GM12878 (cell line): ENCODE measurements at regions not wholly inside any gene's neighbourhood (a gene's known extent, or its start where the extent isn't known, plus 50 kb on each side); places are given as distances from the start of the nearest gene placed in this dataset.

Experiments used
- ATAC-seq: fragments of 200-7000 bp; cut with Tn5 transposase; 3 replicates; pipeline ENCODE4 v1.9.1; 2020; ENCODE audit warnings: mild to moderate bottlenecking, moderate library complexity
- BruUV-seq: library from RNA; stranded (reverse); fragments of 400-500 nt; replicated peaks from 2 replicates; lab custom pipeline; 2021; lab: Mats Ljungman, UMichigan
- CTCF ChIA-PET: fragments of 300-600 bp; sonication (Branson Sonifier 250); formaldehyde crosslinking; extraction: SDS; loops from one replicate; lab custom pipeline; 2021; ENCODE audit warnings: inconsistent platforms; lab: Yijun Ruan, JAX
- POLR2A ChIA-PET: fragments of 350-600 bp; formaldehyde crosslinking; extraction: SDS; loops from one replicate; lab custom pipeline; 2021; ENCODE audit warnings: inconsistent platforms; lab: Charles Lee
- RAD21 ChIA-PET: fragments of 300-600 bp; sonication (Branson Sonifier 250); formaldehyde crosslinking; loops from one replicate; lab custom pipeline; 2023; ENCODE audit warnings: antibody characterized with exemption; ENCODE audit not compliant: unreplicated experiment; lab: Charles Lee
- SMC1A ChIA-PET: fragments of 300-600 bp; sonication (Branson Sonifier 250); formaldehyde crosslinking; loops from one replicate; lab custom pipeline; 2023; ENCODE audit not compliant: unreplicated experiment, uncharacterized antibody; lab: Charles Lee
- DNase-seq: peaks from one replicate; pipeline ENCODE4 v3.0.0-alpha.2; 2011; ENCODE audit warnings: low read depth, low spot score
- FAIRE-seq: peaks from 3 replicates; lab custom pipeline; 2011; peaks lifted over from hg19 to GRCh38; lab: Jason Lieb, UNC
- H2AFZ ChIP-seq: 2 replicates; pipeline ENCODE4 v1.6.0; 2011; ENCODE audit warnings: low read depth, low read length, control low read depth; ENCODE audit not compliant: control insufficient read depth
- H3K27ac ChIP-seq: 2 replicates; pipeline ENCODE4 v1.5.1; 2011; ENCODE audit warnings: control low read depth; ENCODE audit not compliant: control insufficient read depth, insufficient read depth
- H3K27me3 ChIP-seq, 2 experiments: replicated peaks in 1 of 2; 2 replicates each; pipeline versions ENCODE4 v1.6.0 to v1.6.1; 2011; ENCODE audit warnings: low read length in 1 of 2; ENCODE audit not compliant: control insufficient read depth in 2 of 2, insufficient read depth in 2 of 2
- H3K36me3 ChIP-seq, 2 experiments: 2 replicates each; pipeline ENCODE4 v1.5.1; 2011; ENCODE audit warnings: low read length in 1 of 2; ENCODE audit not compliant: control insufficient read depth in 2 of 2, insufficient read depth in 2 of 2
- H3K4me1 ChIP-seq: 2 replicates; pipeline ENCODE4 v1.6.1; 2011; ENCODE audit warnings: mild to moderate bottlenecking, low read length, moderate library complexity, mixed read lengths; ENCODE audit not compliant: control insufficient read depth, insufficient read depth
- H3K4me2 ChIP-seq: 2 replicates; pipeline ENCODE4 v1.6.0; 2011; ENCODE audit warnings: control low read depth; ENCODE audit not compliant: control insufficient read depth, insufficient read depth
- H3K4me3 ChIP-seq: fragments of 200-600 bp; sonication (generic); 2 replicates; pipeline ENCODE4 v1.5.1; 2016
- H3K79me2 ChIP-seq: 2 replicates; pipeline ENCODE4 v1.6.0; 2011; ENCODE audit warnings: low read length; ENCODE audit not compliant: control insufficient read depth, insufficient read depth
- H3K9ac ChIP-seq: 2 replicates; pipeline ENCODE4 v1.8.0; 2011; ENCODE audit warnings: low read length, control low read depth, mixed read lengths; ENCODE audit not compliant: control insufficient read depth, insufficient read depth
- H3K9me3 ChIP-seq: replicated peaks from 3 replicates; pipeline ENCODE4 v1.5.1; 2011; ENCODE audit warnings: mild to moderate bottlenecking, low read length; ENCODE audit not compliant: control insufficient read depth, insufficient read depth
- H4K20me1 ChIP-seq: 2 replicates; pipeline ENCODE4 v1.6.0; 2011; ENCODE audit not compliant: control insufficient read depth, insufficient read depth
- ATF7 ChIP-seq: fragments of 450-650 bp; IDR thresholded peaks from 2 replicates; pipeline ENCODE4 v1.6.1; 2016; ENCODE audit warnings: low read depth, mild to moderate bottlenecking
- BHLHE40 ChIP-seq, 2 experiments: fragments of 450-650 bp in 1 of 2; IDR thresholded peaks; 2 replicates each; pipeline ENCODE4 v1.6.1; 2011 to 2017; ENCODE audit warnings: low read depth in 2 of 2, borderline replicate concordance in 1 of 2, improper control_type of control experiment in 1 of 2, low read length in 1 of 2, mild to moderate bottlenecking in 1 of 2
- BMI1 ChIP-seq: fragments of 450-650 bp; IDR thresholded peaks from 2 replicates; pipeline ENCODE4 v1.6.1; 2016; ENCODE audit warnings: mild to moderate bottlenecking, moderate library complexity, borderline replicate concordance
- CBFB ChIP-seq: IDR thresholded peaks from 2 replicates; pipeline ENCODE4 v1.6.1; 2016; ENCODE audit warnings: antibody characterized with exemption, low read depth
- CREB1 ChIP-seq: IDR thresholded peaks from 2 replicates; pipeline ENCODE4 v1.6.1; 2012; ENCODE audit warnings: low read depth, mild to moderate bottlenecking, inconsistent platforms
- CREM ChIP-seq: IDR thresholded peaks from 2 replicates; pipeline ENCODE4 v1.6.1; 2014; ENCODE audit warnings: antibody characterized with exemption, low read depth
- ETV6 ChIP-seq, 2 experiments: fragments of 450-650 bp in 1 of 2; IDR thresholded peaks in 1 of 2; conservative IDR thresholded peaks in 1 of 2; 2 replicates each; pipeline ENCODE4 v1.6.1; 2014; ENCODE audit warnings: antibody characterized with exemption in 1 of 2, borderline replicate concordance in 1 of 2, low read depth in 1 of 2, mild to moderate bottlenecking in 1 of 2, moderate library complexity in 1 of 2
- FOXM1 ChIP-seq: IDR thresholded peaks from 2 replicates; pipeline ENCODE4 v1.6.1; 2012; ENCODE audit warnings: low read depth, mild to moderate bottlenecking, inconsistent platforms, low read length, moderate library complexity
- GABPA ChIP-seq: IDR thresholded peaks from 2 replicates; pipeline ENCODE4 v1.6.1; 2014; ENCODE audit warnings: antibody characterized with exemption, low read depth, mild to moderate bottlenecking, inconsistent platforms
- IKZF1 ChIP-seq: fragments of 450-650 bp; conservative IDR thresholded peaks from 2 replicates; pipeline ENCODE4 v1.6.1; 2017; ENCODE audit warnings: antibody characterized with exemption, mild to moderate bottlenecking
- KLF5 ChIP-seq: fragments of 450-650 bp; IDR thresholded peaks from 2 replicates; pipeline ENCODE4 v1.6.1; 2014; ENCODE audit warnings: mild to moderate bottlenecking; ENCODE audit not compliant: partially characterized antibody
- RAD21 ChIP-seq: IDR thresholded peaks from 2 replicates; pipeline ENCODE4 v1.6.1; 2011; ENCODE audit warnings: mild to moderate bottlenecking, low read depth, low read length, moderate library complexity; ENCODE audit not compliant: insufficient read depth
- RBBP5 ChIP-seq: fragments of 200-600 bp; sonication (generic); conservative IDR thresholded peaks from 2 replicates; pipeline ENCODE4 v1.6.1; 2016
- RUNX3 ChIP-seq: IDR thresholded peaks from 2 replicates; pipeline ENCODE4 v1.6.1; 2012; ENCODE audit warnings: low read length, inconsistent platforms
- SMAD5 ChIP-seq: IDR thresholded peaks from 2 replicates; pipeline ENCODE4 v1.6.1; 2016; ENCODE audit warnings: antibody characterized with exemption, low read depth
- SMC3 ChIP-seq: IDR thresholded peaks from 2 replicates; pipeline ENCODE4 v1.6.1; 2011; ENCODE audit warnings: low read length, improper control_type of control experiment, borderline replicate concordance
- TCF12 ChIP-seq: IDR thresholded peaks from 2 replicates; pipeline ENCODE4 v1.6.1; 2011; ENCODE audit warnings: low read depth, mild to moderate bottlenecking, low read length
- TCF3 ChIP-seq: IDR thresholded peaks from 2 replicates; pipeline ENCODE4 v1.6.1; 2012; ENCODE audit warnings: low read depth, mild to moderate bottlenecking, low read length, borderline replicate concordance; ENCODE audit not compliant: insufficient read depth
- ZNF24 ChIP-seq: fragments of 450-650 bp; IDR thresholded peaks from 2 replicates; pipeline ENCODE4 v1.6.1; 2017; ENCODE audit warnings: antibody characterized with exemption, mild to moderate bottlenecking
- ZNF622 ChIP-seq: fragments of 450-650 bp; IDR thresholded peaks from 2 replicates; pipeline ENCODE4 v1.6.1; 2017; ENCODE audit warnings: mild to moderate bottlenecking, inconsistent platforms
- WGBS: methylation state at CpG from one replicate; pipeline ENCODE4 v1.1.6; 2016; ENCODE audit warnings: low lambda C conversion rate; ENCODE audit not compliant: insufficient replicate concordance, insufficient coverage; ENCODE audit errors: missing lambda C conversion rate; 5-methylcytosine and 5-hydroxymethylcytosine counted together
- in situ Hi-C: fragments of 300-500 bp; cut with MboI; formaldehyde crosslinking; loops from 9 replicates; pipeline ENCODE4 v1.14.3; 2018; ENCODE audit warnings: mixed read lengths
- intact Hi-C: fragments of 100-400 bp; cut with micrococcal nuclease; formaldehyde crosslinking; loops from one replicate; pipeline ENCODE4 v1.14.2; 2022; ENCODE audit not compliant: unreplicated experiment
- TF ChIP-seq, protein P1 (sequence below): IDR thresholded peaks from 2 replicates; pipeline ENCODE4 v1.6.1; 2012; ENCODE audit warnings: low read length, inconsistent platforms
- TF ChIP-seq, protein P2 (sequence below), 3 experiments: IDR thresholded peaks in 2 of 3; conservative IDR thresholded peaks in 1 of 3; 2 replicates each; pipeline ENCODE4 v1.5.1; 2011; ENCODE audit warnings: low read depth in 3 of 3, low read length in 3 of 3, mild to moderate bottlenecking in 3 of 3, control low read depth in 2 of 3, moderate library complexity in 2 of 3, inconsistent platforms in 1 of 3, mixed read lengths in 1 of 3; ENCODE audit not compliant: control insufficient read depth in 2 of 3, insufficient read depth in 1 of 3; ENCODE audit errors: extremely low read depth in 1 of 3

DNA sequence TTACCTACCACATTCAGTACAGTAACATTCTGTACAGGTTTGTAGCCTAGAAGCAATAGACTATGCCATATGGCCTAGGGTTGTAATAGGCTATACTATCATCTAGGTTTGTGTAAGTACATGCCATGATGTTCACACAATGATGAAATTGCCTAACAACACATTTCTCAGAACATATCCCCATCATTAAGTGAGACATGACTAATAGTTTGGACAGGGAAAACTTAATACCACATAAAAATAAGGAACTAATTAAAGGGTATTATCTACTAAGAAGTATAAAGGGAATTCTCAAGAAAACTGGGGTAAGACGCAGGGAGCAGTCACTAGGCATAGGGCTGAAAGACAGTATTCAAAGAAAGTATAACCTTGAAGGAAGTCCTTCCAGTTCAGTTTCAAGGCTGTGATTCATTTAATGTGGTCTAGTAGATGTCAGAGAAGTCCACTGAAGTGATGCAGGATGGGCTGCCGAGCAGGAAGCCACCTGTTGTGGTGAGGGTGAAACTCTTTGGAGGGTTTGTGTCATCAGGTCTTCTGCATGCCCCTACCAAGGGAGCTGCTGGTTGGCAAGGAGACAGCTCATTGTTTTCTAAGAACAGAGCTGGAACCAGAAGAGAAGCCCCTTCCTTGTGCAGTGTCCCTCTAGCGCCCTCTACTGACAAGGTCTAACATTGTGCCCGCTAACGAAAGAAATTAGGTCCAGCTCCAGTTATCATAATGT is 122.9 kb downstream of the OLFM4 start:
- Histone ChIP-seq H3K4me1 (no peaks in the 10 kb centered on the region), H3K27me3 (no peaks in the 10 kb centered on the region), H3K9ac (no peak overlapping the region), H3K79me2 (no peaks in the 10 kb centered on the region), H4K20me1 (no peaks in the 10 kb centered on the region), H2AFZ (no peak overlapping the region), H3K27ac (no peak overlapping the region), H3K4me2 (no peak overlapping the region), H3K36me3 (no peaks in the 10 kb centered on the region), H3K9me3 (no peaks in the 10 kb centered on the region), H3K4me3 (no peak overlapping the region)
- FAIRE-seq (no peak), ATAC-seq (peak; percentile 95), DNase-seq (peak; percentile 32)
- intact Hi-C loops, result loop anchor here (1.0 to 10.0 kb wide), 2 partner anchors 183 to 297 kb away; no protein-coding TSS in a partner anchor
- in situ Hi-C loops, result no loop called here
- CTCF ChIA-PET, result interaction anchor here (0.5 to 3.4 kb wide), 40 partner anchors 10 to 701 kb away, joined by 3 to 53 read pairs (median 4); partner anchors contain the start of gene VPS36
- RAD21 ChIA-PET, result interaction anchor here (0.6 to 2.2 kb wide), 22 partner anchors 10 to 541 kb away, joined by 3 to 29 read pairs (median 3); partner anchors contain the start of gene SUGT1
- POLR2A ChIA-PET, result no interaction called here
- 34% methylated on average over 5 of the region's 5 CpGs for WGBS
- BruUV-seq, result no TSS peak
- SMC1A ChIA-PET, result interaction anchor here (0.6 to 2.8 kb wide), 18 partner anchors 9 to 542 kb away, joined by 3 to 29 read pairs (median 4); no protein-coding TSS in a partner anchor
- TF ChIP-seq GABPA (0 out of 2 replicates have a peak, but pooled peaks have one; percentile 8), ETV6 (conservative IDR thresholded peaks at IDR 0.05 in 1 of 2, IDR thresholded peaks at IDR 0.05 in 1 of 2; ENCODE audit: borderline replicate concordance in 1 of 2, low read depth in 1 of 2) (peak in 1 of 2 experiments; percentile 44; a peak in 1 of 4 replicates), ZNF24 (no peak), RUNX3 (peak; percentile 91), CREB1 (peak; percentile 32; the same call in 1 of the 2 replicates), BMI1 (no peak), TCF3 (peak; percentile 63; the same call in 1 of the 2 replicates), ATF7 (no peak), FOXM1 (0 out of 2 replicates have a peak, but pooled peaks have one; percentile 16), RBBP5 (no peak), SMAD5 (no peak), KLF5 (no peak), CBFB (0 out of 2 replicates have a peak, but pooled peaks have one; percentile 44), IKZF1 (0 out of 2 replicates have a peak, but pooled peaks have one; percentile 18), SMC3 (0 out of 2 replicates have a peak, but pooled peaks have one; percentile 31), CREM (peak; percentile 52), ZNF622 (no peak), RAD21 (peak; percentile 73), TCF12 (peak; percentile 62; the same call in 1 of the 2 replicates), BHLHE40 (IDR thresholded peaks at IDR 0.05; ENCODE audit: borderline replicate concordance in 1 of 2, low read depth in 2 of 2, low read length in 1 of 2) (0 out of 4 replicates have a peak, but pooled peaks of 1 of the 2 experiments have one; percentile 20)
- TF ChIP-seq, protein P1, sequence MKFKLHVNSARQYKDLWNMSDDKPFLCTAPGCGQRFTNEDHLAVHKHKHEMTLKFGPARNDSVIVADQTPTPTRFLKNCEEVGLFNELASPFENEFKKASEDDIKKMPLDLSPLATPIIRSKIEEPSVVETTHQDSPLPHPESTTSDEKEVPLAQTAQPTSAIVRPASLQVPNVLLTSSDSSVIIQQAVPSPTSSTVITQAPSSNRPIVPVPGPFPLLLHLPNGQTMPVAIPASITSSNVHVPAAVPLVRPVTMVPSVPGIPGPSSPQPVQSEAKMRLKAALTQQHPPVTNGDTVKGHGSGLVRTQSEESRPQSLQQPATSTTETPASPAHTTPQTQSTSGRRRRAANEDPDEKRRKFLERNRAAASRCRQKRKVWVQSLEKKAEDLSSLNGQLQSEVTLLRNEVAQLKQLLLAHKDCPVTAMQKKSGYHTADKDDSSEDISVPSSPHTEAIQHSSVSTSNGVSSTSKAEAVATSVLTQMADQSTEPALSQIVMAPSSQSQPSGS, result 0 out of 2 replicates have a peak, but pooled peaks have one; percentile 43
- TF ChIP-seq, protein P2, sequence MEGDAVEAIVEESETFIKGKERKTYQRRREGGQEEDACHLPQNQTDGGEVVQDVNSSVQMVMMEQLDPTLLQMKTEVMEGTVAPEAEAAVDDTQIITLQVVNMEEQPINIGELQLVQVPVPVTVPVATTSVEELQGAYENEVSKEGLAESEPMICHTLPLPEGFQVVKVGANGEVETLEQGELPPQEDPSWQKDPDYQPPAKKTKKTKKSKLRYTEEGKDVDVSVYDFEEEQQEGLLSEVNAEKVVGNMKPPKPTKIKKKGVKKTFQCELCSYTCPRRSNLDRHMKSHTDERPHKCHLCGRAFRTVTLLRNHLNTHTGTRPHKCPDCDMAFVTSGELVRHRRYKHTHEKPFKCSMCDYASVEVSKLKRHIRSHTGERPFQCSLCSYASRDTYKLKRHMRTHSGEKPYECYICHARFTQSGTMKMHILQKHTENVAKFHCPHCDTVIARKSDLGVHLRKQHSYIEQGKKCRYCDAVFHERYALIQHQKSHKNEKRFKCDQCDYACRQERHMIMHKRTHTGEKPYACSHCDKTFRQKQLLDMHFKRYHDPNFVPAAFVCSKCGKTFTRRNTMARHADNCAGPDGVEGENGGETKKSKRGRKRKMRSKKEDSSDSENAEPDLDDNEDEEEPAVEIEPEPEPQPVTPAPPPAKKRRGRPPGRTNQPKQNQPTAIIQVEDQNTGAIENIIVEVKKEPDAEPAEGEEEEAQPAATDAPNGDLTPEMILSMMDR (IDR thresholded peaks at IDR 0.05 in 2 of 3, conservative IDR thresholded peaks at IDR 0.05 in 1 of 3; ENCODE audit: control insufficient read depth in 2 of 3, extremely low read depth in 1 of 3, insufficient read depth in 1 of 3, low read depth in 3 of 3, low read length in 3 of 3), result peak; percentile 76 to 89 (median 89)
